ENCODE measurements at regions not wholly inside any gene's neighbourhood (a gene's known extent, or its start where the extent isn't known, plus 50 kb on each side); places are given as distances from the start of the nearest gene placed in this dataset.

DNA sequence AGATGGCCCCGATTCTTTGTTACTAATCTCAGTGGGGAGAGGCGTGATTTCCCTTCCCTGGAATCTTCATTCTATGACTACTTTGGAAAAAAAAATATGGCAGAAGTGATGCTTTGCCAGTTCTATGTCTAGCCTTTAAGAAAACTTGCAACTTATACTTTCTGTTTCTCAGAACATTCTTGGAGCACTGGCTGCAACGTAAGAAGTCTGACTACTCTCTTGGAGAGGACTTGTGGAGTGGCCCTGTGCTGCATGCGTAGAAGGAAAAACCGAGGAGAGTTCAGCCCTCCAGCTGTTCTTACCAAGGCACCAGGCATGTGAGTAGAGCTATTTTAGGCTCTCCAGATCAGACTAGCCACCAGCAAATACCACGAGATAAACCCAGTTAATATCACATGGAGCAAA is 77.6 kb upstream of the STXBP5 start (continued):
- TF ChIP-seq, protein P1, sequence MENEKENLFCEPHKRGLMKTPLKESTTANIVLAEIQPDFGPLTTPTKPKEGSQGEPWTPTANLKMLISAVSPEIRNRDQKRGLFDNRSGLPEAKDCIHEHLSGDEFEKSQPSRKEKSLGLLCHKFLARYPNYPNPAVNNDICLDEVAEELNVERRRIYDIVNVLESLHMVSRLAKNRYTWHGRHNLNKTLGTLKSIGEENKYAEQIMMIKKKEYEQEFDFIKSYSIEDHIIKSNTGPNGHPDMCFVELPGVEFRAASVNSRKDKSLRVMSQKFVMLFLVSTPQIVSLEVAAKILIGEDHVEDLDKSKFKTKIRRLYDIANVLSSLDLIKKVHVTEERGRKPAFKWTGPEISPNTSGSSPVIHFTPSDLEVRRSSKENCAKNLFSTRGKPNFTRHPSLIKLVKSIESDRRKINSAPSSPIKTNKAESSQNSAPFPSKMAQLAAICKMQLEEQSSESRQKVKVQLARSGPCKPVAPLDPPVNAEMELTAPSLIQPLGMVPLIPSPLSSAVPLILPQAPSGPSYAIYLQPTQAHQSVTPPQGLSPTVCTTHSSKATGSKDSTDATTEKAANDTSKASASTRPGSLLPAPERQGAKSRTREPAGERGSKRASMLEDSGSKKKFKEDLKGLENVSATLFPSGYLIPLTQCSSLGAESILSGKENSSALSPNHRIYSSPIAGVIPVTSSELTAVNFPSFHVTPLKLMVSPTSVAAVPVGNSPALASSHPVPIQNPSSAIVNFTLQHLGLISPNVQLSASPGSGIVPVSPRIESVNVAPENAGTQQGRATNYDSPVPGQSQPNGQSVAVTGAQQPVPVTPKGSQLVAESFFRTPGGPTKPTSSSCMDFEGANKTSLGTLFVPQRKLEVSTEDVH (IDR thresholded peaks at IDR 0.05; ENCODE audit: low read depth, partially characterized antibody), result no peak
- TF ChIP-seq TCF12 (IDR thresholded peaks at IDR 0.05; ENCODE audit: low read depth, low read length) (no peak), MTA3 (IDR thresholded peaks at IDR 0.05; ENCODE audit: borderline replicate concordance, low read length) (no peak), BCL11A (IDR thresholded peaks at IDR 0.05; ENCODE audit: low read depth, low read length) (no peak)

DNA sequence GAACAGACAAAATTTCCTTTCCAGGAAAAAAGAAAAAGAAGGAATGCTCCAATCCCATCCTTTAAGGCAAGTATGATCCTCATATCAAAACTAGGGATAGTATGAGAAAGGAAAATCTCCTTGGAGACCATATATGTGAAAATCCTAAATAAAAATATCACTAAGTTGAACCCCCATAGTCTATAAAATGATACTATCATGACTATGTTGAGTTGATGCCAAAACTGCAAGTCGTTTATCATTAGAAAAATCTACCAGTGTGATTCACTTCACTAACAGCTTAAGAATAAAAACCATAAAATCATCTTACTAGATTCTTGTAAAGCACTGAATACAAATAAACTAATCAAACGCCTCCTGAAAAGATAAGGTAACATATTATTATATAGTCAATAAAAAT is 76.6 kb upstream of the STXBP5 start:
- H3K79me2 ChIP-seq (ENCODE audit: control insufficient read depth, insufficient read depth, low read length), result no peaks in the 10 kb centered on the region
- no peak overlapping the region for H3K27ac ChIP-seq (ENCODE audit: control insufficient read depth, insufficient read depth)
- DNase-seq (ENCODE audit: low read depth, low spot score) (no peak), FAIRE-seq (no peak), ATAC-seq (no peak)
- no peak overlapping the region for H3K4me3 ChIP-seq
- H3K36me3 ChIP-seq (ENCODE audit: control insufficient read depth in 2 of 2, insufficient read depth in 2 of 2, low read length in 1 of 2), result no peaks in the 10 kb centered on the region
- no peaks in the 10 kb centered on the region for H3K4me1 ChIP-seq (ENCODE audit: control insufficient read depth, insufficient read depth, low read length)
- H2AFZ ChIP-seq (ENCODE audit: control insufficient read depth, low read depth, low read length), result no peak overlapping the region
- 0% methylated on average over 2 of the region's 2 CpGs for WGBS (ENCODE audit: insufficient coverage, insufficient replicate concordance, low lambda C conversion rate, missing lambda C conversion rate)
- no peak overlapping the region for H3K4me2 ChIP-seq (ENCODE audit: control insufficient read depth, insufficient read depth)
- RAD21 ChIA-PET (ENCODE audit: unreplicated experiment), result no interaction called here
- H3K9ac ChIP-seq (ENCODE audit: control insufficient read depth, insufficient read depth, low read length), result no peak overlapping the region
- BruUV-seq (replicated peaks), result no TSS peak
- no peaks in the 10 kb centered on the region for H3K9me3 ChIP-seq (replicated peaks; ENCODE audit: control insufficient read depth, insufficient read depth, low read length)
- H3K27me3 ChIP-seq (replicated peaks in 1 of 2; ENCODE audit: control insufficient read depth in 2 of 2, insufficient read depth in 2 of 2, low read length in 1 of 2), result no peaks in the 10 kb centered on the region
- in situ Hi-C loops (cut with MboI), result no loop called here
- SMC1A ChIA-PET (ENCODE audit: uncharacterized antibody, unreplicated experiment), result no interaction called here
- POLR2A ChIA-PET, result interaction anchor here (0.6 kb wide), 1 partner anchor 170 kb away, joined by 3 read pairs; no protein-coding TSS in a partner anchor
- intact Hi-C loops (cut with micrococcal nuclease; ENCODE audit: unreplicated experiment), result no loop called here
- no peak for TF ChIP-seq HCFC1 (IDR thresholded peaks at IDR 0.05; ENCODE audit: low read length)
- TF ChIP-seq STAT3 (IDR thresholded peaks at IDR 0.05; ENCODE audit: low read depth, low read length), result no peak
- TF ChIP-seq, protein P2, sequence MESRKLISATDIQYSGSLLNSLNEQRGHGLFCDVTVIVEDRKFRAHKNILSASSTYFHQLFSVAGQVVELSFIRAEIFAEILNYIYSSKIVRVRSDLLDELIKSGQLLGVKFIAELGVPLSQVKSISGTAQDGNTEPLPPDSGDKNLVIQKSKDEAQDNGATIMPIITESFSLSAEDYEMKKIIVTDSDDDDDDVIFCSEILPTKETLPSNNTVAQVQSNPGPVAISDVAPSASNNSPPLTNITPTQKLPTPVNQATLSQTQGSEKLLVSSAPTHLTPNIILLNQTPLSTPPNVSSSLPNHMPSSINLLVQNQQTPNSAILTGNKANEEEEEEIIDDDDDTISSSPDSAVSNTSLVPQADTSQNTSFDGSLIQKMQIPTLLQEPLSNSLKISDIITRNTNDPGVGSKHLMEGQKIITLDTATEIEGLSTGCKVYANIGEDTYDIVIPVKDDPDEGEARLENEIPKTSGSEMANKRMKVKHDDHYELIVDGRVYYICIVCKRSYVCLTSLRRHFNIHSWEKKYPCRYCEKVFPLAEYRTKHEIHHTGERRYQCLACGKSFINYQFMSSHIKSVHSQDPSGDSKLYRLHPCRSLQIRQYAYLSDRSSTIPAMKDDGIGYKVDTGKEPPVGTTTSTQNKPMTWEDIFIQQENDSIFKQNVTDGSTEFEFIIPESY (IDR thresholded peaks at IDR 0.05), result no peak
- no peak for TF ChIP-seq CHD2 (IDR thresholded peaks at IDR 0.05; ENCODE audit: borderline replicate concordance, low read depth, low read length)
- TF ChIP-seq, protein P3, sequence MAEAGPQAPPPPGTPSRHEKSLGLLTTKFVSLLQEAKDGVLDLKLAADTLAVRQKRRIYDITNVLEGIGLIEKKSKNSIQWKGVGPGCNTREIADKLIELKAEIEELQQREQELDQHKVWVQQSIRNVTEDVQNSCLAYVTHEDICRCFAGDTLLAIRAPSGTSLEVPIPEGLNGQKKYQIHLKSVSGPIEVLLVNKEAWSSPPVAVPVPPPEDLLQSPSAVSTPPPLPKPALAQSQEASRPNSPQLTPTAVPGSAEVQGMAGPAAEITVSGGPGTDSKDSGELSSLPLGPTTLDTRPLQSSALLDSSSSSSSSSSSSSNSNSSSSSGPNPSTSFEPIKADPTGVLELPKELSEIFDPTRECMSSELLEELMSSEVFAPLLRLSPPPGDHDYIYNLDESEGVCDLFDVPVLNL (IDR thresholded peaks at IDR 0.05; ENCODE audit: low read depth, low read length), result no peak
- TF ChIP-seq BRCA1 (IDR thresholded peaks at IDR 0.05; ENCODE audit: low read depth, low read length), result no peak
- CTCF ChIA-PET, result no interaction called here
- H4K20me1 ChIP-seq (ENCODE audit: control insufficient read depth, insufficient read depth), result no peaks in the 10 kb centered on the region

Data from GM12878 (cell line).